Heart right ventricle (tissue), 16 donors: ENCODE measurements at regions not wholly inside any gene's neighbourhood (a gene's known extent, or its start where the extent isn't known, plus 50 kb on each side); places are given as distances from the start of the nearest gene placed in this dataset.
"Not testable (repeated sequence)": the region's sequence is repeated elsewhere in the genome, so short reads cannot be mapped to it uniquely, and the experiment has no call there.

ENCODE experiments used
- ATAC-seq, 8 donors: fragments of 200-7000 bp; cut with Tn5 transposase; one replicate each; pipeline ENCODE4 v1.9.1; 2020; ENCODE audit warnings: mild to moderate bottlenecking in 8 of 8, moderate library complexity in 8 of 8, moderate number of reproducible peaks in 1 of 8
- DNase-seq, 2 donors: peaks; one replicate each; pipeline ENCODE4 v3.0.0-alpha.2; 2020
- H3K27ac ChIP-seq, 10 donors: fragments of 200-600 bp; sonication (generic) in 2 of 10; one replicate each; pipeline versions ENCODE4 v1.5.0 to v1.8.0; 2020 to 2022; ENCODE audit warnings: mild to moderate bottlenecking in 3 of 10
- H3K27me3 ChIP-seq, 7 donors: fragments of 200-600 bp; one replicate each; pipeline ENCODE4 v1.8.0; 2021 to 2022; ENCODE audit warnings: mild to moderate bottlenecking in 2 of 7
- H3K36me3 ChIP-seq, 9 donors: fragments of 200-600 bp; sonication (generic) in 1 of 9; one replicate each; pipeline versions ENCODE4 v1.5.0 to v1.8.0; 2020 to 2022; ENCODE audit warnings: mild to moderate bottlenecking in 2 of 9
- H3K4me1 ChIP-seq, 9 donors: fragments of 200-600 bp; sonication (generic) in 1 of 9; one replicate each; pipeline versions ENCODE4 v1.5.0 to v1.8.0; 2020 to 2022; ENCODE audit warnings: mild to moderate bottlenecking in 4 of 9
- H3K4me3 ChIP-seq, 10 donors: fragments of 200-600 bp; sonication (generic) in 2 of 10; one replicate each; pipeline versions ENCODE4 v1.5.0 to v1.8.0; 2020 to 2022; ENCODE audit warnings: mild to moderate bottlenecking in 7 of 10, moderate library complexity in 2 of 10
- H3K9me3 ChIP-seq, 11 donors: fragments of 200-600 bp in 10 of 11; sonication (generic) in 2 of 11; one replicate each; pipeline versions ENCODE4 v1.5.0 to v1.8.0; 2013 to 2022; ENCODE audit warnings: mild to moderate bottlenecking in 2 of 11, control low read depth in 1 of 11, moderate library complexity in 1 of 11
- WGBS, 2 donors: extraction: QIAGEN DNeasy Blood & Tissue Kit; methylation state at CpG; one replicate each; pipeline ENCODE4 v1.1.7; 2013; ENCODE audit warnings: inconsistent platforms in 1 of 2; 5-methylcytosine and 5-hydroxymethylcytosine counted together
- intact Hi-C, 10 donors: fragments of 100-400 bp; cut with DNase I; formaldehyde crosslinking; loops; one replicate each; pipeline versions ENCODE4 v1.11.1 to v1.14.2; 2022
- TF ChIP-seq, protein P1 (sequence below), 9 donors: fragments of 200-600 bp; sonication (generic) in 2 of 9; IDR thresholded peaks; one replicate each; pipeline versions ENCODE4 v1.5.0 to v1.8.0; 2021 to 2022; ENCODE audit warnings: antibody characterized with exemption in 9 of 9, mild to moderate bottlenecking in 5 of 9, moderate library complexity in 1 of 9
- donor health status: Arrhythmogenic right ventricular cardiomyopathy.
- donor health status: ischemic (EF 13 %, LVEDD 7.1; RV severe dilation, severe dysfunction).
- donor health status: healthy with polysubstance abuse.
- donor health status: DM: no; HTN: yes; CAD: no.
- donor health status: DM: no; HTN: no; CAD: no.
- donor health status: ischemic (EF 25% LVEDD 6.9; RV normal size, moderate dysfunction).
- donor health status: ischemic (EF 25% LVEDD 5.7; RV mildly dilated, moderate dysfunction).
- donor health status: healthy.
- donor health status: DM: yes; HTN: yes; CAD: no.
- donor health status: Ischemic cardiomyopathy.
- donor health status: ischemic (EF 35%, LVEDD 5.7; RV mildly dilated, moderate dysfunction).
- donor health status: nonischemic (EF 11% LVEDD 7.7; RV severe dilation, severe dysfunction).
- donor health status: DM: yes; HTN: yes; CAD: no.
- donor health status: PGD.
- donor health status: ischemic (EF 29% LVEDD 5.4; RV normal size, mild dysfunction).
- donor health status: nonischemic (EF 23%, LVEDD 6.1; RV moderate dilation, normal function).

DNA sequence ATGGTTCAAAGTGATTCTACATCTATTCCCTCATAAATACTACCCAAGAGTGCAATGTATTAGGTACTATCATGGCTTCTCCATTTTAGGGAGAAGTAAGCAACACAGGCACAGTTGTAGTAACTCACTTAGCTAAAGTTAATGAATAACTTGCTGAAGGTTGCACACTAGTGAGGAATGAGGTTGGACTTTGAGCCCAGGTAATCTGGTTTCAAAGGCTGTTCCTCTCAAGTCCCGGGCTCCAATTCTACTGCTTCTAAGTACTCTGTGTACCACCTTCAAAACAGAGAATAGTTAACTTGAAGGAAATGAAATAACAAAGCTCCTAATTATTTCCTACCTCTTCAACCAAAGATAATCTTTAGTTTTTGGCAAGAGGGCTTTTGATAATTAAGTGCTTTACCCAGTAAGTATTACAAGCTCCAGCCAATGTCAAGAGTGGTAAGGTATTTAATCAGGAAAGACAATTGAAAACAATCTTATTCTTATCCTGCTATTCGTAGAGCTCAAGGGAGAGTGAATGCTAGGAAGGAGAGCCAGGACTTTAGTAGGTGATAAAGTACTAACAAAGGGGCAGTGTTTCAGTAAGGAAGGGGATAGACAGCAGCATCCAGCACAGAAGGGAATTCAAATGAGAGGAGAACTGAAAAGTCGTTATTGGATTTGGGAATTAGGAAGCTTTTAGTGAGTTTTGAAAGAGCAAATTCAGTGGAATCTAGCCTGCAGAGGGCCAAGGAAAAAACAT is 158.2 kb upstream of the PTPRZ1 start:
- Histone ChIP-seq H3K4me1 (no peaks in the 10 kb centered on the region), H3K27ac (no peak overlapping the region), H3K27me3 (peaks cover 0 to 4% (median 0%) of the 10 kb centered on the region in 7 donors), H3K4me3 (no peak overlapping the region), H3K9me3 (peaks cover 0 to 11% (median 0%) of the 10 kb centered on the region in 11 donors), H3K36me3 (no peaks in the 10 kb centered on the region)
- WGBS, 2 donors: 21 to 34% methylated on average over 3 of the region's 3 CpGs
- TF ChIP-seq, protein P1, sequence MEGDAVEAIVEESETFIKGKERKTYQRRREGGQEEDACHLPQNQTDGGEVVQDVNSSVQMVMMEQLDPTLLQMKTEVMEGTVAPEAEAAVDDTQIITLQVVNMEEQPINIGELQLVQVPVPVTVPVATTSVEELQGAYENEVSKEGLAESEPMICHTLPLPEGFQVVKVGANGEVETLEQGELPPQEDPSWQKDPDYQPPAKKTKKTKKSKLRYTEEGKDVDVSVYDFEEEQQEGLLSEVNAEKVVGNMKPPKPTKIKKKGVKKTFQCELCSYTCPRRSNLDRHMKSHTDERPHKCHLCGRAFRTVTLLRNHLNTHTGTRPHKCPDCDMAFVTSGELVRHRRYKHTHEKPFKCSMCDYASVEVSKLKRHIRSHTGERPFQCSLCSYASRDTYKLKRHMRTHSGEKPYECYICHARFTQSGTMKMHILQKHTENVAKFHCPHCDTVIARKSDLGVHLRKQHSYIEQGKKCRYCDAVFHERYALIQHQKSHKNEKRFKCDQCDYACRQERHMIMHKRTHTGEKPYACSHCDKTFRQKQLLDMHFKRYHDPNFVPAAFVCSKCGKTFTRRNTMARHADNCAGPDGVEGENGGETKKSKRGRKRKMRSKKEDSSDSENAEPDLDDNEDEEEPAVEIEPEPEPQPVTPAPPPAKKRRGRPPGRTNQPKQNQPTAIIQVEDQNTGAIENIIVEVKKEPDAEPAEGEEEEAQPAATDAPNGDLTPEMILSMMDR (IDR thresholded peaks at IDR 0.05): no peak
- no peak for DNase-seq
- ATAC-seq: no peak
- intact Hi-C loops: no loop called here

DNA sequence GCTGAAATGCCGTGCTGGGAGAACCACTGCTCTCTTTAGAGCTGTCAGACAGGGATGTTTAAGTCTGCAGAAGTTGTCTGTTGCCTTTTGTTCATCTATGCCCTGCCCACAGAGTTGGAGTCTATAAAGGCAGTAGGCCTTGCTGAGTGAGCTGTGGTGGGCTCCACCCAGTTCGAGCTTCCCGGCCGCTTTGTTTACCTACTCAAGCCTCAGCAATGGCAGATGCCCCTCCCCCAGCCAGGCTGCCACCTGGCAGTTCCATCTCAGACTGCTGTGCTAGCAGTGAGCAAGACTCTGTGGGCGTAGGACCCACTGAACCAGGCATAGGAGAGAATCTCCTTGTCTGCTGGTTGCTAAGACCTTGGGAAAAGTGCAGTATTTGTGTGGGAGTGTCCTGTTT is 160.0 kb upstream of the PTPRZ1 start:
- H3K27me3 ChIP-seq, H3K36me3 ChIP-seq, ATAC-seq, DNase-seq, H3K4me1 ChIP-seq, H3K27ac ChIP-seq, H3K4me3 ChIP-seq, intact Hi-C loops: not testable (repeated sequence)
- 47 to 51% methylated on average over 5 of the region's 5 CpGs for WGBS, 2 donors
- peaks cover 0 to 11% (median 0%) of the 10 kb centered on the region in 11 donors for H3K9me3 ChIP-seq

DNA sequence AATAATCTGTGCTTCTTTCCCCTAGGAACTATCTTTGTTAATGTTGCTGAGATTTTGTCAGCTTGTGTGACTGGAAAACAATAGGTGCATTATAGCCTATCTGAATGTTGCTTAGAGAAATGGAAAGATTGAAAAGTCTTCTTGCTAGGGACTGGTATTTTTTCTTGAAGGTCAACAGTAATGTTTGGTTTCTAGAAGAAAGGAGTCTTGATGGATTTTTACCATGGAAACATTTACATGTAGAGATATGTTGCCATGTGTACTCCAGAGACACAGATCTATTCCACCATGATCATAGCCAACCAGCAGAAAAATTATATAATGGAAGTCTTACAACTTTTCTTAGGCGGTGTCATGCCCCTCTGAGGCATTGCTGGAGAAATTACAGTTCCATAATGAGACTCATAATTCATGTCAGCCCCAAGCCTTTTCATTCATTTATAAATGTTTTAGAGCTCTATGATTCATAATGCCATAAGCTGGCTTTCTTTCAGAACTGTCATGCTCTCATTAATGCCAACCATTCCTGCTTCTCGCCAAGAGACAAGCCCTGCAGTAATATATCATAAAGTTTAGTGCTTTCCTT is 175.1 kb upstream of the PTPRZ1 start:
- Histone ChIP-seq H3K4me1 (no peaks in the 10 kb centered on the region), H3K27me3 (no peaks in the 10 kb centered on the region), H3K4me3 (no peak overlapping the region), H3K27ac (no peak overlapping the region), H3K36me3 (no peaks in the 10 kb centered on the region), H3K9me3 (no peaks in the 10 kb centered on the region)
- DNase-seq (no peak), ATAC-seq (no peak)
- intact Hi-C loops: no loop called here
- TF ChIP-seq, protein P1 (IDR thresholded peaks at IDR 0.05): no peak
- WGBS, 2 donors: 71 to 79% methylated on average over 2 of the region's 2 CpGs

DNA sequence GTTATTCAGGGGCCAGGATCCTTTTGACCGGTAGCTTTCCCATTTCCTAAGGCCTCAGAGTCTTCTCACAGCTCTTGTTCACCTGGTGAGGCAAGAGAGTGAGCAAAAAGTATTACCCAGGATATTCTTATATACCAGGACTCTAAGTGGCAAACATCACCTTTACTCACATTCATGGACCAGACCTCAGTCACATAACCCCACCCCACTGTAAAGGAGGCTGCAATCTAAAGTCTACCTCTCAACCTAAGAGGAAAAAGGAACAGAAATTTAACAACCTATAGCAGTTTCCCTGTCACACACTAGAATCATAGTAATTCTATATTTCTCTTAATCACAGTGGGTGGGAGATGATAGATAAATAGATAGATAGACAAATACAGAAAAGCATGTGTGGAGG is 176.0 kb upstream of the PTPRZ1 start:
- Histone ChIP-seq H3K4me3 (no peak overlapping the region), H3K27me3 (no peaks in the 10 kb centered on the region), H3K36me3 (no peaks in the 10 kb centered on the region), H3K9me3 (no peaks in the 10 kb centered on the region), H3K27ac (no peak overlapping the region), H3K4me1 (no peaks in the 10 kb centered on the region)
- ATAC-seq (no peak), DNase-seq (no peak)
- TF ChIP-seq, protein P1 (IDR thresholded peaks at IDR 0.05): no peak
- intact Hi-C loops: no loop called here
- WGBS, 2 donors: 77 to 84% methylated on average over 1 of the region's 1 CpG

DNA sequence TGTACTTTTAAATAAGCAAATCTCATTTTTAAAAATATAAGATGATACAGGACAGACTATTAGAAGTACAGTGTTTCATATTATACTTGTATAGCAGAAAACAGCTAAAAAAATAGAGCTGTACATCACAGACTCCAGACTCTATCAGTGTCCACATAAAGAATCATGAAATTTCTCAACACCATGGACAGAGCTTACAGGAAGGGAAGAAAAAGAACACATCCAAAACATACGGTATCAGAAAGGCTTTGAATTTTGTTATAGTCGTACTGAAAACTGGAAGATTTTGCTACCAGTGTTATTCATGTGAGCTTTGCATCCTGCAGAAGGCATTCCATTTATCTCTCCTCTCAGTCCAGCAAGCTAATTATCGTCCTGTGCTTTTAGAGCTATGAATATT is 183.2 kb upstream of the PTPRZ1 start:
- TF ChIP-seq, protein P1 (IDR thresholded peaks at IDR 0.05): no peak
- no peaks in the 10 kb centered on the region for H3K36me3 ChIP-seq
- peaks cover 0 to 7% (median 0%) of the 10 kb centered on the region in 11 donors for H3K9me3 ChIP-seq
- DNase-seq (no peak), ATAC-seq (no peak)
- H3K4me3 ChIP-seq: no peak overlapping the region
- no peaks in the 10 kb centered on the region for H3K4me1 ChIP-seq
- H3K27ac ChIP-seq: no peak overlapping the region
- WGBS, 2 donors: 58 to 68% methylated on average over 3 of the region's 3 CpGs
- intact Hi-C loops: no loop called here
- no peaks in the 10 kb centered on the region for H3K27me3 ChIP-seq
